Naive B cell (primary cell): ENCODE measurements at regions not wholly inside any gene's neighbourhood (a gene's known extent, or its start where the extent isn't known, plus 50 kb on each side); places are given as distances from the start of the nearest gene placed in this dataset.
A peak's percentile ranks its signal among the peaks of the same experiment; 100 is the strongest.

ENCODE experiments used
- ATAC-seq, 2 donors: fragments of 150-1000 bp; cut with Tn5 transposase; 2 replicates each; pipeline ENCODE4 v1.10.0; 2021; ENCODE audit warnings: low read depth in 2 of 2, mild to moderate bottlenecking in 2 of 2, moderate library complexity in 2 of 2
- DNase-seq: peaks from one replicate; pipeline ENCODE4 v3.0.0; 2022
- H3K27ac Mint-ChIP-seq, 6 donors: one replicate each; pipeline ENCODE4 v1.8.0; 2020 to 2022; ENCODE audit warnings: mild to moderate bottlenecking in 6 of 6, mixed read lengths in 6 of 6, moderate library complexity in 5 of 6, inconsistent platforms in 2 of 6
- H3K27me3 Mint-ChIP-seq, 3 donors: one replicate each; pipeline ENCODE4 v1.8.0; 2021 to 2022; ENCODE audit warnings: mixed read lengths in 3 of 3, mild to moderate bottlenecking in 1 of 3
- H3K36me3 Mint-ChIP-seq, 2 donors: one replicate each; pipeline ENCODE4 v1.8.0; 2020 to 2022; ENCODE audit warnings: mixed read lengths in 2 of 2, inconsistent platforms in 1 of 2, mild to moderate bottlenecking in 1 of 2
- H3K4me1 Mint-ChIP-seq, 3 donors: one replicate each; pipeline ENCODE4 v1.8.0; 2020 to 2022; ENCODE audit warnings: mixed read lengths in 3 of 3, inconsistent platforms in 1 of 3, mild to moderate bottlenecking in 1 of 3, moderate library complexity in 1 of 3
- H3K4me3 Mint-ChIP-seq, 8 donors: one replicate each; pipeline ENCODE4 v1.8.0; 2020 to 2022; ENCODE audit warnings: mild to moderate bottlenecking in 8 of 8, mixed read lengths in 8 of 8, moderate library complexity in 8 of 8, inconsistent platforms in 2 of 8
- H3K9me3 Mint-ChIP-seq, 7 donors: one replicate each; pipeline ENCODE4 v1.8.0; 2020 to 2022; ENCODE audit warnings: mixed read lengths in 7 of 7, mild to moderate bottlenecking in 5 of 7, inconsistent platforms in 2 of 7, moderate library complexity in 1 of 7

- Mint-ChIP-seq H3K27ac (peak overlapping the region in 1 of 6 donors; percentile 72), H3K4me3 (no peak overlapping the region), H3K9me3 (peaks cover 3 to 11% (median 7%) of the 10 kb centered on the region in 7 donors), H3K27me3 (peaks cover 6 to 50% (median 10%) of the 10 kb centered on the region in 3 donors), H3K4me1 (peaks cover 0 to 11% (median 7%) of the 10 kb centered on the region in 3 donors), H3K36me3 (peaks cover 0 to 9% of the 10 kb centered on the region in 2 donors)
- no peak for DNase-seq
- no peak for ATAC-seq
These were observed 448.2 kb upstream of the AUTS2 start for GRCh38 chr7:69149804-69150782.

DNA sequence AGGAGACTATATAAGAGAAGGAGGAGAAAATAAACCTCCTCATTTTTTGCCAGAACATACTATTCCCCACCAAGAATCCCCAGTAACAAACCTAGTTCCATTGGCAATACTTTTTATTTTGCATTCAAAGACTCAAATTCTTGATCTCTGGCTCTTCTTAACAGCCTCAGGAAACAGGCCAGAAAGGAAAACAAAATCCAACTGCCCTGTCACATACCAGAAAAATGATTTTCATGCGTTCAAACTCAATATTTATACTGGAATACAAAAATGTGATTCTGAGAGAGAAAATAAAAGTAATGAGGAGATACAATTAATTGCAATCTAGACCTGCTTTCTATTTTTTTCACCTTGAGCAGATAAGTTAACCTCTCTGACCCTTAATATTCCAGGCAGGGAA, 435.9 kb upstream of the AUTS2 start:
- Mint-ChIP-seq H3K4me3 (no peak overlapping the region), H3K27me3 (peaks cover 16 to 22% (median 22%) of the 10 kb centered on the region in 3 donors), H3K9me3 (peaks cover 0 to 8% (median 2%) of the 10 kb centered on the region in 7 donors), H3K27ac (peak overlapping the region in 1 of 6 donors; percentile 67), H3K36me3 (no peaks in the 10 kb centered on the region), H3K4me1 (no peaks in the 10 kb centered on the region)
- ATAC-seq = no peak
- no peak for DNase-seq

DNA sequence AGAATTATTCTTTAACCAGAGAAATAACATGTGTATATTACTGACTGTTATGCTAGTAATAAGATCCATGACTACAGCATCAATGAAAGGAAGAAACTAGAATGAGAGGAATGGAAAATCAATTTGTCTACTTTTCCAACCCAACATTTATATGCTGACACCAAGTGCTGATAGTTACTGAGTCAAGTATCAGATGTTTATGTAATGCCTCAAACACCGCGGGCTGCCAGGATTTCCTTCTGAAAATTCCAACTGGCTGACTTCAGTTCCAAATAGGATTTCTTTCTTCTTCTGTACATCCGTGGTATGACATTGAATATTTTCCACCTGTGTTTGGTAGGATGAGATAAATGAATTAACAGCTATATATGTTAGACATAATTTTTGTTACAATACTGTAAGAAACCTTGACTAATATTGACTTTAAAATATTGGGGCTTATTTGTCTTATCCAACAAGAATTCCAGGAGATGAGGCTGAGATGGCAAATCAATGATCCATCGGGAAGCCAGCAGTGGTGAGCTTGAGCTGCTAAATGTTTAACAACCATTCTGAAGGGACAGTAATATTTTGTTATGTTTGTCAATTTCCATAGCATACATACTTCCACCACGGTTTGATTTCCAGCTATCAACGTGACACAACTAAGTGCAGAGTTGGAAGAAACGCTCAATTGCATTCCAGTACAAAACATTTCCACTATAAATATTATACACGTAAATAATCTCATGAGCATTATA, 435.2 kb upstream of the AUTS2 start:
- ATAC-seq (no peak), DNase-seq (no peak)
- Mint-ChIP-seq H3K36me3 (no peaks in the 10 kb centered on the region), H3K4me1 (no peaks in the 10 kb centered on the region), H3K27ac (no peak overlapping the region), H3K27me3 (peaks cover 16 to 22% (median 22%) of the 10 kb centered on the region in 3 donors), H3K9me3 (peaks cover 0 to 8% (median 2%) of the 10 kb centered on the region in 7 donors), H3K4me3 (no peak overlapping the region)

- Mint-ChIP-seq H3K9me3 (peaks cover 0 to 6% (median 0%) of the 10 kb centered on the region in 7 donors), H3K4me1 (no peaks in the 10 kb centered on the region), H3K27ac (peak overlapping the region in 1 of 6 donors; percentile 26), H3K36me3 (no peaks in the 10 kb centered on the region), H3K4me3 (no peak overlapping the region), H3K27me3 (peaks cover 6 to 22% (median 11%) of the 10 kb centered on the region in 3 donors)
- ATAC-seq (no peak), DNase-seq (no peak)
These were observed 431.2 kb upstream of the AUTS2 start for GRCh38 chr7:69166979-69167516.

DNA sequence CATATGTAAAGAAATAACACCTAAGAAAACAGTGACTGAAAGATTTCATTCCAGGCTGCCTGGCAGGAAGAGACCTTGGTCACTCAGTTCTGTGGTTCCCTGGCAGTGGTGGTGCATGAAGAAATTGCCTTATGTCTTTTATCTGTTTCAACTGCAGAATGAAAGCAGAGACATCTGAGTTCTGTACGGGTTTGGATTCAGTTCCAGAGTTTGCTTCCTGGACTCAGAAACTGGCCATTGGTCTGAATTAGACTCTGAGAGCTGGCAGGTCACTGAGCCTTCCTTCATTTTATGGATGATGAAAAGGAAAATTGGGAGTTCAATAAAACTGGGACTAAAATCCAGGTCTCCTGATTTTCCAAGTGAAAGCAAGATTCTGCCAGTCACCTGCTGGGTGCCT, 428.9 kb upstream of the AUTS2 start:
- DNase-seq = no peak
- H3K4me3 Mint-ChIP-seq = no peak overlapping the region
- H3K27ac Mint-ChIP-seq = no peak overlapping the region
- H3K36me3 Mint-ChIP-seq = no peaks in the 10 kb centered on the region
- H3K9me3 Mint-ChIP-seq = no peaks in the 10 kb centered on the region
- no peak for ATAC-seq
- H3K27me3 Mint-ChIP-seq = peaks cover 7 to 30% (median 26%) of the 10 kb centered on the region in 3 donors
- H3K4me1 Mint-ChIP-seq = peaks cover 0 to 3% (median 0%) of the 10 kb centered on the region in 3 donors

- no peak overlapping the region for H3K27ac Mint-ChIP-seq
- H3K27me3 Mint-ChIP-seq = peaks cover 7 to 32% (median 28%) of the 10 kb centered on the region in 3 donors
- DNase-seq = no peak
These were observed 425.8 kb upstream of the AUTS2 start for GRCh38 chr7:69172357-69173077.

GRCh38 chr7:69173341-69173740, 424.9 kb upstream of the AUTS2 start:
- H3K4me3 Mint-ChIP-seq = no peak overlapping the region
- H3K27ac Mint-ChIP-seq = no peak overlapping the region
- no peak for ATAC-seq
- H3K9me3 Mint-ChIP-seq = no peaks in the 10 kb centered on the region
- no peaks in the 10 kb centered on the region for H3K36me3 Mint-ChIP-seq
- peaks cover 5 to 11% (median 8%) of the 10 kb centered on the region in 3 donors for H3K4me1 Mint-ChIP-seq
- no peak for DNase-seq
- peaks cover 7 to 32% (median 28%) of the 10 kb centered on the region in 3 donors for H3K27me3 Mint-ChIP-seq

More at GRCh38 chr7:69172357-69173077, 425.8 kb upstream of the AUTS2 start:
- H3K4me1 Mint-ChIP-seq = peaks cover 5 to 11% (median 8%) of the 10 kb centered on the region in 3 donors
- H3K36me3 Mint-ChIP-seq = no peaks in the 10 kb centered on the region
- no peaks in the 10 kb centered on the region for H3K9me3 Mint-ChIP-seq
- no peak overlapping the region for H3K4me3 Mint-ChIP-seq
- ATAC-seq = no peak

DNA sequence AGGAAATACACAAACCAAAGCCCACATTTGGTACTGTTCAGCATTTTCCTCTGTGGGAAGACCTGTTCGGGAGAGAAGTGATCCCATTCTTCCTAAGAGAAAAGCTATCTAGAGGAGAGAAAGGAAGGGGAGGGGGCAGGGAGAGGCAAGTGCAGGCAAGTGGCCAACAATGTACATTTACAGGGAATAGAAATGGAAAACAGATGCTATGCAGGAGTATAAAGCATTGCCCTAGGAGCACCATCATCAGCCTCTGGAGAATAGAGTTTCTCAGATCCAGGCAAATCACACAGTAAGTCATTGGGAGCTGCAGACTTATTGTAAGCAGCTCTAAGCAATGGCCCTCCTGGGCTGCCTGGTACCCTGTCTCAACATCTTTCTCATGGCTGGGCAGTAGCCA, 424.4 kb upstream of the AUTS2 start:
- ATAC-seq (no peak), DNase-seq (no peak)
- H3K4me3 Mint-ChIP-seq = no peak overlapping the region
- H3K27ac Mint-ChIP-seq = peak overlapping the region in 1 of 6 donors; percentile 68
- peaks cover 5 to 11% (median 8%) of the 10 kb centered on the region in 3 donors for H3K4me1 Mint-ChIP-seq
- peaks cover 7 to 32% (median 28%) of the 10 kb centered on the region in 3 donors for H3K27me3 Mint-ChIP-seq
- H3K9me3 Mint-ChIP-seq = no peaks in the 10 kb centered on the region
- no peaks in the 10 kb centered on the region for H3K36me3 Mint-ChIP-seq

GRCh38 chr7:69176841-69177240, 421.4 kb upstream of the AUTS2 start:
- peak overlapping the region in 1 of 6 donors; percentile 3 for H3K27ac Mint-ChIP-seq
- peaks cover 7 to 23% (median 12%) of the 10 kb centered on the region in 3 donors for H3K27me3 Mint-ChIP-seq
- H3K36me3 Mint-ChIP-seq = no peaks in the 10 kb centered on the region
- peaks cover 17 to 30% (median 20%) of the 10 kb centered on the region in 3 donors for H3K4me1 Mint-ChIP-seq
- peaks cover 0 to 15% (median 0%) of the 10 kb centered on the region in 7 donors for H3K9me3 Mint-ChIP-seq
- no peak for ATAC-seq
- no peak overlapping the region for H3K4me3 Mint-ChIP-seq
- no peak for DNase-seq

DNA sequence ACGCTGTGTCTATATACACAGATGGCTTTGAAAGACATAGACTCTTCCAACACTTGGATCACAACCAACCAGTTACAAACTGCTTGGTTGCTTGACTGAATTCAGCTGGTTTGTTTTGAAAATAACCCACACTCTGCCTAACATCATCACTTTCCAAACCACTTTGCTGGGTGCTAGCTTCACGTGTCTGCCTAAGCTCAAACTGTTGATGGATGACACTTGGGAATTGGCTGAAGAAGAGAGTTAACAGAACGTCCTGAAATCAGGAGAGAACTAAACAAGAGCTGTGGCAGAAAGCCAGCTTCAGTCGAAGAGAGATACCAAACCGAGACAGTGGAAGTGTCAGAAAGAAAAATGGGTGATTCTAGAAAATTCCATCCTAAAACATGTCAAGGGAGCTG, 420.8 kb upstream of the AUTS2 start:
- Mint-ChIP-seq H3K27ac (peak overlapping the region in 1 of 6 donors; percentile 12), H3K36me3 (peaks cover 0 to 4% of the 10 kb centered on the region in 2 donors), H3K4me1 (peaks cover 20 to 33% (median 26%) of the 10 kb centered on the region in 3 donors), H3K9me3 (peaks cover 1 to 18% (median 4%) of the 10 kb centered on the region in 7 donors), H3K4me3 (no peak overlapping the region), H3K27me3 (peaks cover 7 to 20% (median 9%) of the 10 kb centered on the region in 3 donors)
- DNase-seq = no peak
- no peak for ATAC-seq

DNA sequence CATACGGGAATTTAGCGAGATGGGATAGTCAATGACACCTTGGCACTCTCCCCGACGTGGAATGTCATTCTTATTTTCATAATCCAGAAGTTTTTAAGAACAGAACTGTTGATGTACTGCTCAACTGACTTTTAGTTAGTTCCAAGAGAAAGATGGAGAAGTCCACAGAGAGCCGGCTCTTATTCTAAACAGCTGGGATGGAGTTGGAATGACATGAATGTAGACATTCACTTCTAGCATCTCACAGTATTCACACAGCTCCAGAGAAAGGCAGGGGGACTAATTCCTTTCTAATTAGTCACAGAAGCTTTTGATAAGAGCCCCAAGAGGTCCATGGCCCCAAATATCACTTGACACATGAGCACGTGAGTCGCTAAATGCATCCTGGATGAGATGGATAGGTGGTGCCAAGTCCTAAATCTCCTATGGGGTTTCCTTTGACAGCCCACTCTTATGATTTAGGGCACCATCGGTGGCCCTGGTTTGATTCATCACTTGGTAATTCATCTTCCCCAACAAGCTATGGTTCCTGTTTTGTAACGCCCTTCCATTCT, 420.3 kb upstream of the AUTS2 start:
- H3K4me1 Mint-ChIP-seq = peaks cover 24 to 39% (median 32%) of the 10 kb centered on the region in 3 donors
- peaks cover 0 to 9% of the 10 kb centered on the region in 2 donors for H3K36me3 Mint-ChIP-seq
- peaks cover 4 to 22% (median 7%) of the 10 kb centered on the region in 7 donors for H3K9me3 Mint-ChIP-seq
- H3K4me3 Mint-ChIP-seq = no peak overlapping the region
- H3K27me3 Mint-ChIP-seq = peaks cover 2 to 16% (median 9%) of the 10 kb centered on the region in 3 donors
- H3K27ac Mint-ChIP-seq = no peak overlapping the region
- ATAC-seq = no peak
- no peak for DNase-seq

GRCh38 chr7:69180662-69181061, 417.6 kb upstream of the AUTS2 start:
- Mint-ChIP-seq H3K27me3 (no peaks in the 10 kb centered on the region), H3K36me3 (peaks cover 0 to 9% of the 10 kb centered on the region in 2 donors), H3K9me3 (peaks cover 4 to 25% (median 7%) of the 10 kb centered on the region in 7 donors), H3K27ac (peak overlapping the region in 2 of 6 donors; percentile 38 to 56), H3K4me1 (peaks cover 29 to 46% (median 44%) of the 10 kb centered on the region in 3 donors), H3K4me3 (peak overlapping the region in 6 of 8 donors; percentile 30 to 80 (median 54))
- DNase-seq (no peak), ATAC-seq (peak in 1 of 2 donors; percentile 39)
